ENCODE measurements at regions not wholly inside any gene's neighbourhood (a gene's known extent, or its start where the extent isn't known, plus 50 kb on each side); places are given as distances from the start of the nearest gene placed in this dataset.
A peak's percentile ranks its signal among the peaks of the same experiment; 100 is the strongest.

DNA sequence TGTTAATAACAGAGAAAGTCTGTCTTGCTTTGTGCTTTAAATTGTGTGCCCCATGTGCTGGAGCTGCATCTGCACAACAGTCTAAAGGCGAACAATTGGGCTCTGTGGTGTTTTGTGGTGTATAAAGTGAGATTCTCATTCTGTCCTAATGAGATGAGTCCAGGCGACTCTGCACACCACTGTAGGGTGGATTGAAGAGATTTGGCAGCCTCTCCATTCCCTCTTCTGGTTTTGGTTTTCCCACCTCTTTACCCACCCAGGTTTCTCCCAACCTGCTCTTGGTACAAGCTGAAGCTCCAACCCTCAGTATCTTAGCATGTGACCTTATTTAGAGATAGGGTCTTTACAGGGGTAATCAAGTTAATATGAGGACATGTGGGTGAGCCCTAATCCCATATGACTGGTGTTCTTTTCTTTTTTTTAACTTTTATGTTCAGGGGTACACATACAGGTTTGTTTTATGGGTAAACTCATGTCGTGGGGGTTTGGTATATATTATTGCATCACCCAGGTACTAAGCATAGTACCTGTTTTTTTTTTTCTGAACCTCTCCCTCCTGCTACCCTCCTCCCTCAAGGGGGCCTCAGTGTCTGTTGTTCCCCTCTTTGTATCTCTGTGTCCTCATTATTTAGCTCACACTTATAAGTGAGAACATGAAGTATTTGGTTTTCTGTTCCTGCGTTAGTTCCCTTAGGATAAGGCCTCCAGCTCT, 217.6 kb upstream of the DTNBP1 start:
- DNase-seq (ENCODE audit: extremely low read depth in 1 of 2, low read depth in 1 of 2) = no peak

DNA sequence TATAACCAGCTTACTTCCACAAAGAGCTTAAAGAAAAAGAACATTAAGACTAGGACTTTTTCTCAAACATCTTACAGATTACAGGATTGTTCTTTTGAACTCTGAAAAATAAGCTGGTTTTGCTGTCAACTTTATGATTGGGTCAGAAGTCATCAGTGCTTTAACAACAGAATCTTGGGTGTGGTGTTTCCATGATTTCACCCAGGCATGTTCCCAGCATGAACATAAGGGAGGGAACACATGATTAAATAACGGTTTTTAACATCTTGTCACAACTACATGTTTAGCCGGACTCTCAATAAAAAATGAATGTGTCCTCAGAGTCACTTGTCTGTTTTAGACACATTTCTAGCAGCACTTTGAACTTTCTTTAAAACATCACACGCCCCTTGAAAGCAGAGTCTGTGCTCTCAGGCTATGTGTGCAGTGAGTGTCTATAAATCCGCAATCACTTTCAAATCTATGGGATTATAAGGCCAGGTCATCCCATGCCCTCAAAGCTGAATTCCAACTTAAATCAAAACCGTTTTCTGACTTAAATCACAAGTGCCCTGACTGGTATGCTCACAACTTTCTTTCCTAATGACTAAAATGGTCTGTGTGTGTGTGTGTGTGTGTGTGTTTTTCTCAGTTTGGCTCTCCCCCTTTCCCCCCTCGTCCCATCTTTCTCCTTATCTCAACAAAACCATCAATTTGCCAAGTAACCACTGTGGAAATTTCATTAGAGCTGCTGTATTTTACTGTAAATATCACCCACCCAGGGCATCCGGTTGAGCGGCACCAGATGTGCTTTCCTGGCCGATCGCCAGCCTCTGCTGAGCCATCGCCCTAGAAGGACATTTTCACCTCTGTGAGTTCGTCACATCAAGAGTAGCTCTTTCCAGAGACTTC, 216.8 kb upstream of the DTNBP1 start:
- peak in 1 of 2 donors; percentile 23 for DNase-seq (ENCODE audit: extremely low read depth in 1 of 2, low read depth in 1 of 2)

DNA sequence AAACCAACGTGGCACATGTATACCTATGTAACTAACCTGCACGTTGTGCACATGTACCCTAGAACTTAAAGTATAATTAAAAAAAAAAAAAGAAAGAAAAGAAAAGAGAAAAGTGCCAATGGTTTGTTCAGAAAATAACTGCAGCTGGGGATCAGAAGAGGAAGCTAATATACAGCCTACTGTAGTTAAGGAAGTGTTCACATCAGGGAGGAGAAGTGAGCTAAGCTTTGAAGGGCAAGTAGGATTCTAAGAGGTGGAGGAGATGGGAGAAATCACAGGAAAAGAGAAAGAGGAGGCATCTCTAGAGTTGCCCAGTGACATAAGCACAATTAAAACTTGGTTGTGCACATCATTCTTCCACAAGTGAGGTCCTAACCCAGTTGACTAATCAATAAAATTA, 214.4 kb upstream of the DTNBP1 start:
- DNase-seq (ENCODE audit: extremely low read depth in 1 of 2, low read depth in 1 of 2) = no peak

DNA sequence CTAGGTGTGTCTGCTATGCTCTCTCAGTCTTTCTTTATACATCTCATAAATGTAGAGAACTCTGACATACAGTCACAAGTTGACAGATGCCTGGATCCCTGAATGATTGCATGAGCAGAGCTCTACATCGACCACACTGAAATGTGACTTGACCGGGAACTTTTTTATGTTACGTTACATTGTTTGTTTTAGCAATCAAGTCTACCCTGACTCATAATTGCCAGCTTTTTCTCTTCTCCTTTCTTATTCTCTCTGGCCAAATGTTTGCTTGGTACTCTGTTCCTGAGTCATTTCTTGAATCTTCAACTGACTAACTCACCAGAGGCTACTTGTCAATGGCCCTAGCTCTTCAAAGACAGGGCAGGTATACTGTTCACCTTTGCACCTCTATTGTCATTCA, 213.6 kb upstream of the DTNBP1 start:
- no peak for DNase-seq (ENCODE audit: extremely low read depth in 1 of 2, low read depth in 1 of 2)

DNA sequence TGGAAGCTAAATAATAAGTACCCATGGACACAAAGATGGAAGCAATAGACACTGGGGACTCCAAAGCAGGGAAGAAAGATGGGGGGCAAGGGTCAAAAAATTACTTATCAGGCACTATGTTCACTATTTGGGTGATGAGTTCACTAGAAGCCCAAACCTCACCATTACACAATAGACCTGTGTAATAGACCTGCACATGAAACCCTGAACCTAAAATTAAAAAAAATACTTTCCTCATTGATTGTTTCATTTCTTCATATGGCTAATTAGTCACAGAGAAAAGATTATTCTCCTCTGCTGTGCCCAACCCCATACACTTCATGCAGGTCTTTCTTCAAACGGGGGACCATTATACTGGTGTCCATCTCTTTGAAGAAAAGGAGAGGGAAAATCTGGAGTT, 213.0 kb upstream of the DTNBP1 start:
- no peak for DNase-seq (ENCODE audit: extremely low read depth in 1 of 2, low read depth in 1 of 2)

DNA sequence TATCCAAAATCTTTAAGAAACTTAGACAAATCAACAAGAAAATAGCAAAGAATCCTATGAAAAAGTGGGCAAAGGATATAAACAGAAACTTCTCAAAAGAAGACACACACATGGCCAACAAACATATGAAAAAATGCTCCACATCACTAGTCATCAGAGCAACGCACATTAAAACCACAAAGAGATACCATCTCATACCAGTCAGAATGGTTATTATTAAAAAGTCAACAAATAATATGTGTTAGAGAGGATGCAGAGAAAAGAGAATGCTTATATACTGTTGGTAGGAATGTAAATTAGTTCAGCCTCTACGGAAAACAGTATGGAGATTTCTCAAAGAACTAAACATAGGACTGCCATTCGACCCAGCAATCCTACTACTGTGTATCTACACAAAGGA, 212.0 kb upstream of the DTNBP1 start:
- DNase-seq (ENCODE audit: extremely low read depth in 1 of 2, low read depth in 1 of 2) = no peak

DNA sequence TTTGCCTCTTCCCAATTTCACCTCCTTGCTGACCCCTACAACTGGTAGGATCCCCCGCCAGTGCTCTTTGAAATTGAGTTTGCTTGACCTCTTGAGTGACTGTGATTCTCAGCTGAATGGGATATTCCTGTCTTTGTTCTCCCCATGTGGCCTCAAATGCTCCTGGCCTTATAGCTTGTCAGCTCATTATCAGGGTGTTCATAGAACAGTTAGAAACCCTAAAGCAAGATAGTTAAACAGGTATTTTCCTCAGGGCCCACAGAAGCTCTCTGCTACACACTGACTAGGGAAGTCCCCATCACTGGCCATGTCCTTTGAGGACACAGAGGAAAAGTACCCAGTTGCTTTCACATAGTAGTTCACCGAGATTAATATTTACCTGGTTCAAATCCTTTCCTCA, 211.5 kb upstream of the DTNBP1 start:
- no peak for DNase-seq (ENCODE audit: extremely low read depth in 1 of 2, low read depth in 1 of 2)

DNA sequence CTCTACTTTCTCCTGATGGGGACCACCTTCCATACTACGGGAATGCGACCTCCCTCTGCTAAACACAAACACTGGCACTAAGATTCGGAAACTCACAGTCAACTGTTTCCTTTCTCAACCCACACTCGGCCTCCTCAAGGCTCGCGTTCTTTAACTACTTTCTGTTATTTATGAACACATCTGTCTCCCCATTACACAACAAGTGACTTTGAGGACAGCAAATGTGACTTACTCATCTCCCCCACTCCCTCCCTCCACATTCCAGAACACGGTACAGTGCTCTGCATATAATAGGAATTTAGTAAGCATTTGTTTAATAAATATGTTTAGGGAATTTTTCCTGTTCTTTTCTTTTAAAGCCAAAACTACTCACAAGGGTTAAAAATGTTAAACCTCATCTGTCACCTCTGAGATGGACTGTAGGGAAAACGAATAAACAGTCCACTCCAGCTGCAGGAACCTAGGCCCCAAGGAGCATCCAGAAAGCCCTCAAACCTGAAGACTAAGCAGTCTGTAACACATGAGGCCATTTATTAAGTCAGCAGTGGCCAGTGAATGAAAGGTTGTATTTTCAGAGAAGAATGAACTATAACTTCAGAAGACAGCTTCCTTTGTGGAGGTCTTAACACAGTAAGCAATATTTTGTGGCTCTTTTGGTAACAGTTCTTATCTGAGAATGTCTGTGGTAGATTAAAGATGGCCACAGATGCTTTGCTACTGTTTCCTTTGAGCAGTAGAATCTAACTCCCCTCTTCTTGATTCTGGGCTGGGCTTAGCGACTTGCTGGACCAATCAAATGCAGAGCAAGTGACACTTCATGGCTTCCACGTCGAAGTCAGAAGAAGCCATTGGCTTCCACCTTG, 209.6 kb upstream of the DTNBP1 start:
- DNase-seq (ENCODE audit: extremely low read depth in 1 of 2, low read depth in 1 of 2) = no peak

DNA sequence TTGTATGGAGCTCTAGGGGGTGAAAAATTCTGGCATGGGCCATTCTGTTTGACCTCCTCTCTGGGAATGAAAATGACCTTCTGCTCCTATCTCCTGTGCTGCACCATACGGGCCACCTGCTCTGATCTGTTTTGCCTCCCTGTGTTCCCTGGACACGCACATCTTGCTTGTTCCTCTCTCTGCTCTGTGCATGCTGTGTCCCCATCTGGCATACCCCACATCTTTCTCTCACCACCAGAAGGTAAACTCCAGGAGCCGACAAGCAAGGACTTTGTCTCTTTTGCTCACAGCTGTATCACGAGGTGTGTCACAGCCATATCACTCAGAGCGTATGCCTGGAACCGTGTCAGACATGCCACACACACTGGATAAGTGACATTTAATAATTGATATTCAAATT, 208.4 kb upstream of the DTNBP1 start:
- no peak for DNase-seq (ENCODE audit: extremely low read depth in 1 of 2, low read depth in 1 of 2)

DNA sequence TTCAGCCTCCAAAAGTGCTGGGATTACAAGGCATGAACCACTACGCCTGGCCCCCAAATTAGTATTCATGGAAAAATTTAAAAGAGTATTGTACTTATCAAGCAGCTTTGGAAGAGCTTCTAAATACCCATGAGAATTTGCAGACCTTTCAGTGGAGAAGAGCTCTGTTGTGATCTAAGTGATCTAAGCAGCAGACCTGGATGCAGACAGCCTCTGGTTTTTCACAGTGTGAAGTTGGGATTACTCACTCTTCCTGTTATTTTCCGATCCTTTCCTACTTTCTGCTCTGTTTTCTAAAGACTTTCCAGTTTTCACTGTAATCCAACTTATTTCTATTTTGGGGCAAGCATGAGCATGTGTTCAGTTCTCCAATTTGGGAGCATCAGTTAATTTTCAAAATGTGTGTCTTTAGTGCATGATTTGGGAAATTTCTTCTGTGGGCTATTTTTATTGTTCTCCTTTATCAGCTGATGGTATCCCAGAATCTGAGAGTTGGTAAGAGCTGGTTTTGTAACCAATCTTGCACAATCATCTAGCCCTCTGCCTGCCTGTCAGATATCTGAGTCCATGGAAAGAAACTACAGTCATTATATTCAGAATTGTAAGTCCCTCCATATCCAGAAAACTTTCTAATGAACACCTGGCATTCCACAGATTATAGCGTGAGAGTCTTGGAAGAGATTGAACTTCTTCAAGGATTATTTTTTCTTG, 207.7 kb upstream of the DTNBP1 start:
- DNase-seq (ENCODE audit: extremely low read depth in 1 of 2, low read depth in 1 of 2) = no peak

DNA sequence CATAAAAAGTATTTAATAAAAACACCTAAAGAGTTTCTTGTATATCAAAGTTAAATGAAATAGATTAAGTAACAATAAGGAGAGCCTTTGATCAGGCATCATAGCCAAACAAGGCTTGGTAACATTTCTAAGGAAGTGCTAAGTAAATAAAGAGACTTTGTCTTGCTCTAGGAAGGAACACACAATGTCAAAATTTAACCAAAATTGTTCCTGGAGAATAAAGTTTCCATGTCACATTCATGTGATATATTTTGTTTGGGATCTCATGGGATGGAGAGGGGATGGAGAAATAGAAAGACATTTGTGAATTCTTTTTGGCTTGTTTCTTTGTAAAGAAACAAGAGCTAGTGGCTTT, 201.9 kb upstream of the DTNBP1 start:
- DNase-seq (ENCODE audit: extremely low read depth in 1 of 2, low read depth in 1 of 2) = no peak

DNA sequence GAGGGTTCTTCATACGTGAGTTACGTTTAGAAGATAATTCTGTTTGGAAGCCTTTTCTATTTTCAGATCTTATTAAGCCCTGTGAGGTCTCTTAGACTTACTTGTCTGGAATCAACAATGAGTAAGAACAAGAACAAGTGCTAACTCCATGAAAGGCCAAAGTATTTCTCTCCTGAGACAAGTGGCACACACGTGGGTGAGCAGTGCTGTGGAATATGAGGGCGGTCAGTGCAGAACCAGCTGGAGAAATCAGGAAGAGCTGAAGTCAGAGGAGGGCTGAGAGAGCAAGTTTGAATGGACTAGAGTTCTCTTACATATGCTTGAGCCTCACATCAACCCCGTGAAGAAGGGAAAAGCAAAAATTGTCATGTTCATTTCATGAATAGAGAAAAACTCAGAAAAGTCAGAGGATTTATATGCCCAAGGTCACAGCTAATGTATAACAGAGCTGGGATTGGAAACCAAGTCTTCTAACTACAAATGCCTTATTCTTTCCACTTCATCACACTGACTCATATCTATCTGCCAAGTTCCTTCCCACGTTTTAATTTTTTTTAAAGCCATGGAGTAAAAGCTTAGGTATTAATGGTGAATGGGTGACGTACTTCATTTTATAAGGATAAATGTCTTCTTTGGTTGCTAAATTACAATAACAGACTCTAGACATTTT, 201.3 kb upstream of the DTNBP1 start:
- DNase-seq (ENCODE audit: extremely low read depth in 1 of 2, low read depth in 1 of 2) = no peak

DNA sequence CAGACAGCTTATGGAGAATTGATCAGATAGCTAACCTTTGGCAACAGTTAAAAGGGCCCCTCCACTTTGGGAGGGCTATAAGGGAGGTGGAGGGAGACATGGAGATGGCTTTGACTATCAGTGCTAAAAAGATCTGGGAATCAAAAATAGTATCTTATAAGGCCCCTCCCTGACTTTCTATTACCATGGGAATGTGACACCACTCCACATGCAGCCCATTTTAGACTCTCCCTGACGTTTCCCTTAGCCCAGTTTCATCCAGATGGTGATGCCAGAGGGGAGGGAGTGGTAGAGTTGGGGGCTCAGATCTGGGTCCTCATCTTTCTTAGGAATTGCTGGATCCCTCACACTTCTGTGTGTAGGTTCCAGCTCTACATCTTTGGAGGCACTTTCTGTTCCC, 200.0 kb upstream of the DTNBP1 start:
- no peak for DNase-seq (ENCODE audit: extremely low read depth in 1 of 2, low read depth in 1 of 2)

DNA sequence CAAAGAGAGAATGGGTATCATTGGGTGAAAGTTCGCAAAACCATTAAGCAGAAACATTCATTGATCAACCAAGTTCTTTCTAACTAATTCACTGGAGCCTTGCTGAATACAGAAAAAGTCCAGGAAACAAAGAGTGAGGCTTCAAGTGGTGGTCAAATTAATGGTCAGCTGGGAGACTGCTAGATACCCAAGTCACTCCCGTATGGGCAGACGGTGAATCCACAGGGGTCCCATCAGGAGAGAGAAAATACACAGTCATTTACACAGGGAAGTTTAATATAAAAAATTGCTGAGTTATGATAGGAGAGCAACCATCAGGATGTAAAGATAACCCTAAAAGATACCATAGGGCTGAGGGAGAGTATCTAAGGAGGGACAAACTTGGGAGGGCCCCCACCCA, 198.7 kb upstream of the DTNBP1 start:
- DNase-seq (ENCODE audit: extremely low read depth in 1 of 2, low read depth in 1 of 2) = no peak

DNA sequence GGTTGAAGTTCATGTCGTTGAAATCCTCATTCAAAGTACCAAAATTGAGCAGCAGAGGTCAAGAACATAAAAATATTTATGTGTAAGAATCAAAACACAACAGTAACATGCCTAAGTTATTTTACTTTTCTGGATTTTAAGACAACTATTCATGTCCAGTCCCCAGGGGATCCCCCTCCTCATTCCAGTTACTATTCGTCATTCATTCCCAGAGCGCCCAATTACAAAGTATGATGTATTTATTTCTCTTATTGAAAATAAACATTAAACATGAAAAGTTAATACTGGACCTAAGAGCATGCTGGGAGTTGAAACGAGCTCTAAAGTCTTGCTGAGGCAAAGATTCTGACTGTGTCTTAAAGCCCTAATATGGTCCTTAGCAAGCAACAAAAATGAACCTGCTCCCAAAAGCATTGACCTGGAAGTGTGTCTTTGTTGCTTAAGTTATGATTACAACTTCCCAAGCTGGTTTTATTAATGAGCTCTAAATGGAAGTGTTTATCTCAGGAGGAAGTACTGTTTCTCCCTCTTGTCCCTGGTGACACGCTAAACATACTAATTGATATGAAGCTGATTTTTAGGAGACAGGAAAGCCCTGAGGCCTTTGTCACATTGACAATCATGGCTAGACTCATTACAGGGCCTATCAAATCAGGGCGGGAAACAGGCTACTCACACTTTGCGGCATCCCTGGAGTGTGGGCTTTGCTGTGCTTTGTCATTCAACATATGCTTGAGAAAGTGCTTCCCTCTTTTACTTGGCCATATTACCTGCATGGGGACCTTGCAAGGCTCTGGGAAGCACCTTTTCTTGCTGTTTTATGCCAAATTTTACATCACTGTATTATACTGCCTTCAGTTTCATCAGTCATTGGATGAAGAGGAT, 192.2 kb upstream of the DTNBP1 start:
- no peak for DNase-seq (ENCODE audit: extremely low read depth in 1 of 2, low read depth in 1 of 2)

DNA sequence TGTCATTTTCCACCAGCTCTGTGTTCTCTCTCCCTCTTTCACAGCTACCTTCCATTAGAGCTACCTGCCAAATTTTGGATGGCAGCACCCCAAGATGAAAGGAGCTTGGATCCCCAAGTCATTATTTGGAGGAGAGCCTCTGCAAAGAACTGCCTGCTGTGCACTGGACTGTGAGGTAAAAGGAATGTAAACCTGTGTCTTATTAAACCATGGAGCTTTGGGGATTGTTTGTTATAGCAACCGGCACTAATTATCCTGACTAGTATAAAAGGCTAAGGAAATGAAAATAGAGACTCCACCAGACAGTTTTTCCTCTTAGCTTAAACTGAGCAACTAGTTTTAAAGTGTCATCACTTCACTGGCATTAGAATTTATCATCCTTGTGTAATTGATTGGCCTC, 191.6 kb upstream of the DTNBP1 start:
- no peak for DNase-seq (ENCODE audit: extremely low read depth in 1 of 2, low read depth in 1 of 2)

DNA sequence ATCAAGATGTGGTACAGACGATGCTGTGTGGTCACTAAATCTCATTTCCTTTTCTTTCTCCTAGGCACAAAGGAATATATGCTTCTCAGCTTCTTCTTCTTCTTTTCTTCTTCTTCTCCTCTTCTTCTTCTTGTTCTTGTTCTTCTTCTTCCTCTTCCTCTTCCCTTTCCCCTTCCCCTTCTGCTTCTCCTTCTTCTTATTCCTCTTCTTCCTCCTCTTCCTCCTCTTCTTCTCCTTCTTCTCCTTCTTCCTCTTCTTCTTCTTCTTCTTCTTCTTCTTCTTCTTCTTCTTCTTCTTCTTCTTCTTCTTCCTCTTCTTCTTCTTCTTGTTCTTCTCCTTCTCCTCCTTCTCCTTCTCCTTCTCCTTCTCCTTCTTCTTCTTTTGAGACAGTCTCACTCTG, 190.4 kb upstream of the DTNBP1 start:
- no peak for DNase-seq (ENCODE audit: extremely low read depth in 1 of 2, low read depth in 1 of 2)

DNA sequence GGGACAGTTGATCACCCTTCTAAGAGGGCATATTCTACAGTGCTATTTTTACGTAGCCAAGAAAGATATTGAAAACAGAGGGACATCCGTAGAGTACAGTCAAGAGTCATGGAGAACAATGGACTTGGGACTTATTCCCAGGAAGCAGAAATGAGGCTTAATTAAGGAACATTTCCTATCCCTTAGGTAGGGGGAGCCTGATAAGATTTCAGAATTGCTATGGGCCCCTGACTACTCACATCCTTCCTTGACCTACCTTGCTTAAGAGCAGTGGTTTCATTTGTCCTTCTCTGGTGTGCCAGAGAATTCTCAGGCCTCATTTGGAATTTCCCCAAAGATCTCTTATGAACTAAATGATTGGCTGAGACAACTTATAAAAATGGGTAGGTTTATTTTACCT, 189.5 kb upstream of the DTNBP1 start:
- no peak for DNase-seq (ENCODE audit: extremely low read depth in 1 of 2, low read depth in 1 of 2)

DNA sequence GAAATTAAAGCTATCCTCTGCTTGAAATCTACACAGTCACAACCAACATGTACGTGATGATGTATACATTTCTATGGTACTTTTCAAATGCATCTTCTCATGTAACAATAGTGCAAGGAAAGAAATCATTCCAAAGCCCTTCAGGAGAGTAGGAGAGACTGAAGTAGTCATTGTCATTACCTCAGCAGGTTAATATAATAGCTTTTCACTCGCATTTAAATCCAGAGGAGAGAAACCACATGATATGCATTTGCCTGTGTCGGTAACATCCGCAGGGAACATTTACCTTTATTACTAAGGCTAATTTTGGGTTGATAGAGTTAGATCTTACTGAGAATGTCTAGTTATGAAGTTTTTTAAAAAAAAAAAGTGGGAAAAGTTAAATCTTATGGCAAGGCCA, 186.6 kb upstream of the DTNBP1 start:
- no peak for DNase-seq (ENCODE audit: extremely low read depth in 1 of 2, low read depth in 1 of 2)

Measured in activated CD8-positive, alpha-beta memory T cell treated with anti-CD3 and anti-CD28 coated beads for 1 hour (primary cell).